MM.1S (cell line): ENCODE measurements at regions not wholly inside any gene's neighbourhood (a gene's known extent, or its start where the extent isn't known, plus 50 kb on each side); places are given as distances from the start of the nearest gene placed in this dataset.

Experiments used
- CTCF ChIP-seq: fragments of 300-600 bp; sonication (generic); IDR thresholded peaks from 2 replicates; pipeline ENCODE4 v1.5.1; 2016; ENCODE audit warnings: antibody characterized with exemption, low read length, mixed read lengths
- EZH2 ChIP-seq: fragments of 300-600 bp; sonication (generic); optimal IDR thresholded peaks from 2 replicates; pipeline ENCODE3; 2017; ENCODE audit warnings: low read depth, mild to moderate bottlenecking, antibody characterized with exemption, low read length, mixed read lengths
- EZH2phosphoT487 ChIP-seq: fragments of 300-600 bp; sonication (generic); IDR thresholded peaks from 2 replicates; pipeline ENCODE4 v1.6.1; 2018; ENCODE audit warnings: antibody characterized with exemption, low read length

GRCh38 chrX:552496-552895 is 78.1 kb upstream of the SHOX start:
- TF ChIP-seq EZH2 (no peak), CTCF (no peak), EZH2phosphoT487 (no peak)
